GM23338 (cell line): ENCODE measurements at regions not wholly inside any gene's neighbourhood (a gene's known extent, or its start where the extent isn't known, plus 50 kb on each side); places are given as distances from the start of the nearest gene placed in this dataset.

Source experiments
- CREB1 ChIP-seq: fragments of 250-450 bp; sonication (Bioruptor Pico); IDR thresholded peaks from 2 replicates; pipeline ENCODE4 v1.5.0; 2020; ENCODE audit warnings: low read depth, mild to moderate bottlenecking, moderate library complexity
- EZH2 ChIP-seq: fragments of 200-600 bp; sonication (generic); IDR thresholded peaks from one replicate; pipeline ENCODE4 v1.8.0; 2017; ENCODE audit warnings: antibody characterized with exemption, mild to moderate bottlenecking, low read depth; ENCODE audit not compliant: unreplicated experiment
- EZH2phosphoT487 ChIP-seq: fragments of 200-600 bp; sonication (generic); IDR thresholded peaks from one replicate; pipeline ENCODE4 v1.8.1; 2018; ENCODE audit warnings: antibody characterized with exemption; ENCODE audit not compliant: unreplicated experiment
- JUNB ChIP-seq: IDR thresholded peaks from one replicate; pipeline ENCODE4 v1.6.1; 2016; ENCODE audit warnings: antibody characterized with exemption; ENCODE audit not compliant: unreplicated experiment
- NANOG ChIP-seq: IDR thresholded peaks from 2 replicates; pipeline ENCODE4 v1.6.1; 2016; ENCODE audit warnings: antibody characterized with exemption, borderline replicate concordance
- POLR2AphosphoS5 ChIP-seq: IDR thresholded peaks from 2 replicates; pipeline ENCODE4 v1.6.1; 2016; ENCODE audit warnings: antibody characterized with exemption, low read depth
- STAT1 ChIP-seq: IDR thresholded peaks from one replicate; pipeline ENCODE4 v1.6.1; 2016; ENCODE audit warnings: antibody characterized with exemption; ENCODE audit not compliant: unreplicated experiment
- ZNF114 ChIP-seq: fragments of 250-450 bp; sonication (Bioruptor Pico); IDR thresholded peaks from 2 replicates; pipeline ENCODE4 v1.5.0; 2020; ENCODE audit warnings: mild to moderate bottlenecking, moderate library complexity
- TF ChIP-seq, protein P1 (sequence below): fragments of 250-450 bp; sonication (Bioruptor Pico); IDR thresholded peaks from 2 replicates; pipeline ENCODE4 v1.5.0; 2020; ENCODE audit warnings: mild to moderate bottlenecking, moderate library complexity
- TF ChIP-seq, protein P2 (sequence below), 2 experiments: fragments of 200-600 bp in 1 of 2; sonication (generic) in 1 of 2; conservative IDR thresholded peaks; 2 replicates each; pipeline versions ENCODE4 v1.5.1 to v1.6.1; 2016 to 2017; ENCODE audit warnings: antibody characterized with exemption in 2 of 2, low read depth in 2 of 2, mild to moderate bottlenecking in 2 of 2, moderate library complexity in 1 of 2
- TF ChIP-seq, protein P3 (sequence below): IDR thresholded peaks from one replicate; pipeline ENCODE4 v1.6.1; 2018; ENCODE audit warnings: antibody characterized with exemption; ENCODE audit not compliant: unreplicated experiment

DNA sequence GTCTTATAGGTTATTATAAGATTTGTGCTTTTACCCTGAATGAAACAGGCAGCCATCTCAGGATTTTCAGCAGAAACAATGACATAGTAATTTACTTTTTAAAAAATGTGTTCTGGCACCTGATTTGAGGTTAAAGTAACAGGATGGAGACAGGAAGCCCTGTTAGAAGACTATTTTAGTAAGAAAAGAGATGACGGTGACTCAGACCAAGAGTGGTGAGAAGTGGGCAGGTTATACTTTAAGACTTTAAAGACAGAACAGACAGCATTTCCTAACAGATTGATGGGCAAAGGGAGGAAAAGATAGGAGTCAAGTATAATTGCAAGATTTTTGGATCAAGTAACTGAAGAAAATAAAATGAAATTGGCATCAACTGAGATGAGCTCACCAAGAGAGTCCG lies 436.8 kb upstream of the NR5A2 start (continued):
- TF ChIP-seq, protein P1, sequence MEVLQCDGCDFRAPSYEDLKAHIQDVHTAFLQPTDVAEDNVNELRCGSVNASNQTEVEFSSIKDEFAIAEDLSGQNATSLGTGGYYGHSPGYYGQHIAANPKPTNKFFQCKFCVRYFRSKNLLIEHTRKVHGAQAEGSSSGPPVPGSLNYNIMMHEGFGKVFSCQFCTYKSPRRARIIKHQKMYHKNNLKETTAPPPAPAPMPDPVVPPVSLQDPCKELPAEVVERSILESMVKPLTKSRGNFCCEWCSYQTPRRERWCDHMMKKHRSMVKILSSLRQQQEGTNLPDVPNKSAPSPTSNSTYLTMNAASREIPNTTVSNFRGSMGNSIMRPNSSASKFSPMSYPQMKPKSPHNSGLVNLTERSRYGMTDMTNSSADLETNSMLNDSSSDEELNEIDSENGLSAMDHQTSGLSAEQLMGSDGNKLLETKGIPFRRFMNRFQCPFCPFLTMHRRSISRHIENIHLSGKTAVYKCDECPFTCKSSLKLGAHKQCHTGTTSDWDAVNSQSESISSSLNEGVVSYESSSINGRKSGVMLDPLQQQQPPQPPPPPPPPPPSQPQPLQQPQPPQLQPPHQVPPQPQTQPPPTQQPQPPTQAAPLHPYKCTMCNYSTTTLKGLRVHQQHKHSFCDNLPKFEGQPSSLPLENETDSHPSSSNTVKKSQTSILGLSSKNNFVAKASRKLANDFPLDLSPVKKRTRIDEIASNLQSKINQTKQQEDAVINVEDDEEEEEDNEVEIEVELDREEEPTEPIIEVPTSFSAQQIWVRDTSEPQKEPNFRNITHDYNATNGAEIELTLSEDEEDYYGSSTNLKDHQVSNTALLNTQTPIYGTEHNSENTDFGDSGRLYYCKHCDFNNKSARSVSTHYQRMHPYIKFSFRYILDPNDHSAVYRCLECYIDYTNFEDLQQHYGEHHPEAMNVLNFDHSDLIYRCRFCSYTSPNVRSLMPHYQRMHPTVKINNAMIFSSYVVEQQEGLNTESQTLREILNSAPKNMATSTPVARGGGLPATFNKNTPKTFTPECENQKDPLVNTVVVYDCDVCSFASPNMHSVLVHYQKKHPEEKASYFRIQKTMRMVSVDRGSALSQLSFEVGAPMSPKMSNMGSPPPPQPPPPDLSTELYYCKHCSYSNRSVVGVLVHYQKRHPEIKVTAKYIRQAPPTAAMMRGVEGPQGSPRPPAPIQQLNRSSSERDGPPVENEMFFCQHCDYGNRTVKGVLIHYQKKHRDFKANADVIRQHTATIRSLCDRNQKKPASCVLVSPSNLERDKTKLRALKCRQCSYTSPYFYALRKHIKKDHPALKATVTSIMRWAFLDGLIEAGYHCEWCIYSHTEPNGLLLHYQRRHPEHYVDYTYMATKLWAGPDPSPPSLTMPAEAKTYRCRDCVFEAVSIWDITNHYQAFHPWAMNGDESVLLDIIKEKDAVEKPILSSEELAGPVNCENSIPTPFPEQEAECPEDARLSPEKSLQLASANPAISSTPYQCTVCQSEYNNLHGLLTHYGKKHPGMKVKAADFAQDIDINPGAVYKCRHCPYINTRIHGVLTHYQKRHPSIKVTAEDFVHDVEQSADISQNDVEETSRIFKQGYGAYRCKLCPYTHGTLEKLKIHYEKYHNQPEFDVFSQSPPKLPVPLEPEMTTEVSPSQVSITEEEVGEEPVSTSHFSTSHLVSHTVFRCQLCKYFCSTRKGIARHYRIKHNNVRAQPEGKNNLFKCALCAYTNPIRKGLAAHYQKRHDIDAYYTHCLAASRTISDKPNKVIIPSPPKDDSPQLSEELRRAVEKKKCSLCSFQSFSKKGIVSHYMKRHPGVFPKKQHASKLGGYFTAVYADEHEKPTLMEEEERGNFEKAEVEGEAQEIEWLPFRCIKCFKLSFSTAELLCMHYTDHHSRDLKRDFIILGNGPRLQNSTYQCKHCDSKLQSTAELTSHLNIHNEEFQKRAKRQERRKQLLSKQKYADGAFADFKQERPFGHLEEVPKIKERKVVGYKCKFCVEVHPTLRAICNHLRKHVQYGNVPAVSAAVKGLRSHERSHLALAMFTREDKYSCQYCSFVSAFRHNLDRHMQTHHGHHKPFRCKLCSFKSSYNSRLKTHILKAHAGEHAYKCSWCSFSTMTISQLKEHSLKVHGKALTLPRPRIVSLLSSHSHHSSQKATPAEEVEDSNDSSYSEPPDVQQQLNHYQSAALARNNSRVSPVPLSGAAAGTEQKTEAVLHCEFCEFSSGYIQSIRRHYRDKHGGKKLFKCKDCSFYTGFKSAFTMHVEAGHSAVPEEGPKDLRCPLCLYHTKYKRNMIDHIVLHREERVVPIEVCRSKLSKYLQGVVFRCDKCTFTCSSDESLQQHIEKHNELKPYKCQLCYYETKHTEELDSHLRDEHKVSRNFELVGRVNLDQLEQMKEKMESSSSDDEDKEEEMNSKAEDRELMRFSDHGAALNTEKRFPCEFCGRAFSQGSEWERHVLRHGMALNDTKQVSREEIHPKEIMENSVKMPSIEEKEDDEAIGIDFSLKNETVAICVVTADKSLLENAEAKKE (CRISPR knock-in tag), result no peak
- TF ChIP-seq JUNB (no peak), CREB1 (CRISPR knock-in tag) (no peak), STAT1 (no peak), EZH2phosphoT487 (no peak), ZNF114 (CRISPR knock-in tag) (no peak), EZH2 (no peak), POLR2AphosphoS5 (no peak), NANOG (no peak)
- TF ChIP-seq, protein P2, sequence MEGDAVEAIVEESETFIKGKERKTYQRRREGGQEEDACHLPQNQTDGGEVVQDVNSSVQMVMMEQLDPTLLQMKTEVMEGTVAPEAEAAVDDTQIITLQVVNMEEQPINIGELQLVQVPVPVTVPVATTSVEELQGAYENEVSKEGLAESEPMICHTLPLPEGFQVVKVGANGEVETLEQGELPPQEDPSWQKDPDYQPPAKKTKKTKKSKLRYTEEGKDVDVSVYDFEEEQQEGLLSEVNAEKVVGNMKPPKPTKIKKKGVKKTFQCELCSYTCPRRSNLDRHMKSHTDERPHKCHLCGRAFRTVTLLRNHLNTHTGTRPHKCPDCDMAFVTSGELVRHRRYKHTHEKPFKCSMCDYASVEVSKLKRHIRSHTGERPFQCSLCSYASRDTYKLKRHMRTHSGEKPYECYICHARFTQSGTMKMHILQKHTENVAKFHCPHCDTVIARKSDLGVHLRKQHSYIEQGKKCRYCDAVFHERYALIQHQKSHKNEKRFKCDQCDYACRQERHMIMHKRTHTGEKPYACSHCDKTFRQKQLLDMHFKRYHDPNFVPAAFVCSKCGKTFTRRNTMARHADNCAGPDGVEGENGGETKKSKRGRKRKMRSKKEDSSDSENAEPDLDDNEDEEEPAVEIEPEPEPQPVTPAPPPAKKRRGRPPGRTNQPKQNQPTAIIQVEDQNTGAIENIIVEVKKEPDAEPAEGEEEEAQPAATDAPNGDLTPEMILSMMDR (conservative IDR thresholded peaks at IDR 0.05; ENCODE audit: low read depth in 2 of 2), result no peak
- TF ChIP-seq, protein P3, sequence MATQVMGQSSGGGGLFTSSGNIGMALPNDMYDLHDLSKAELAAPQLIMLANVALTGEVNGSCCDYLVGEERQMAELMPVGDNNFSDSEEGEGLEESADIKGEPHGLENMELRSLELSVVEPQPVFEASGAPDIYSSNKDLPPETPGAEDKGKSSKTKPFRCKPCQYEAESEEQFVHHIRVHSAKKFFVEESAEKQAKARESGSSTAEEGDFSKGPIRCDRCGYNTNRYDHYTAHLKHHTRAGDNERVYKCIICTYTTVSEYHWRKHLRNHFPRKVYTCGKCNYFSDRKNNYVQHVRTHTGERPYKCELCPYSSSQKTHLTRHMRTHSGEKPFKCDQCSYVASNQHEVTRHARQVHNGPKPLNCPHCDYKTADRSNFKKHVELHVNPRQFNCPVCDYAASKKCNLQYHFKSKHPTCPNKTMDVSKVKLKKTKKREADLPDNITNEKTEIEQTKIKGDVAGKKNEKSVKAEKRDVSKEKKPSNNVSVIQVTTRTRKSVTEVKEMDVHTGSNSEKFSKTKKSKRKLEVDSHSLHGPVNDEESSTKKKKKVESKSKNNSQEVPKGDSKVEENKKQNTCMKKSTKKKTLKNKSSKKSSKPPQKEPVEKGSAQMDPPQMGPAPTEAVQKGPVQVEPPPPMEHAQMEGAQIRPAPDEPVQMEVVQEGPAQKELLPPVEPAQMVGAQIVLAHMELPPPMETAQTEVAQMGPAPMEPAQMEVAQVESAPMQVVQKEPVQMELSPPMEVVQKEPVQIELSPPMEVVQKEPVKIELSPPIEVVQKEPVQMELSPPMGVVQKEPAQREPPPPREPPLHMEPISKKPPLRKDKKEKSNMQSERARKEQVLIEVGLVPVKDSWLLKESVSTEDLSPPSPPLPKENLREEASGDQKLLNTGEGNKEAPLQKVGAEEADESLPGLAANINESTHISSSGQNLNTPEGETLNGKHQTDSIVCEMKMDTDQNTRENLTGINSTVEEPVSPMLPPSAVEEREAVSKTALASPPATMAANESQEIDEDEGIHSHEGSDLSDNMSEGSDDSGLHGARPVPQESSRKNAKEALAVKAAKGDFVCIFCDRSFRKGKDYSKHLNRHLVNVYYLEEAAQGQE, result no peak
